Kidney epithelial cell (primary cell): ENCODE measurements at regions not wholly inside any gene's neighbourhood (a gene's known extent, or its start where the extent isn't known, plus 50 kb on each side); places are given as distances from the start of the nearest gene placed in this dataset.

Source experiments
- DNase-seq: peaks from one replicate; pipeline ENCODE4 v3.0.0-alpha.2; 2010; ENCODE audit warnings: low read depth
- H3K27me3 ChIP-seq: 2 replicates; pipeline ENCODE4 v1.6.0; 2011; ENCODE audit warnings: low read length; ENCODE audit not compliant: control insufficient read depth, insufficient read depth
- H3K36me3 ChIP-seq: 2 replicates; pipeline ENCODE4 v1.5.1; 2011; ENCODE audit warnings: low read length; ENCODE audit not compliant: control insufficient read depth, insufficient read depth
- H3K4me3 ChIP-seq: 2 replicates; pipeline ENCODE4 v1.5.1; 2011; ENCODE audit warnings: low read depth, mild to moderate bottlenecking, control low read depth, low read length
- TF ChIP-seq, protein P1 (sequence below): IDR thresholded peaks from 2 replicates; pipeline ENCODE4 v1.5.1; 2011; ENCODE audit warnings: mild to moderate bottlenecking, moderate library complexity, low read length, control low read depth, inconsistent platforms; ENCODE audit not compliant: insufficient read depth, poor library complexity, severe bottlenecking

DNA sequence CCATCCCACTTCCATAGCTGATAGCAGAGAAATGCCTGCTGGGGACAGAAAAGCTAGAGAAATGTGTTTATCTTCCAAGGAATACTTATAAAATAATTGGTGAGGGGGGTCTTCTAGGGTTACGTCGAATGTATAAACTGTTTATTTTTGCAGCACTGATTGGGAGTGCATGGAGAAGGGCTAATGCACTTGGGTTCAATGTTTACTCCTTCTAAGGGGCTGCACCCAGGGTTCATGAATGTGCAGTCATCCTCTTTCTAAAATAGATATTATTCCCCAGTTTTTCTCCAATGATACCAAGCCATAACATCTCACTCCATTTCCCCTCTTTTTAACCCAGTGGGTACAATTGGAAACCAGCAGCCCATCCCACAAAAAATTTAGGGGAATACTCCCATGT is 336.9 kb downstream of the ETS1 start:
- no peaks in the 10 kb centered on the region for H3K36me3 ChIP-seq

DNA sequence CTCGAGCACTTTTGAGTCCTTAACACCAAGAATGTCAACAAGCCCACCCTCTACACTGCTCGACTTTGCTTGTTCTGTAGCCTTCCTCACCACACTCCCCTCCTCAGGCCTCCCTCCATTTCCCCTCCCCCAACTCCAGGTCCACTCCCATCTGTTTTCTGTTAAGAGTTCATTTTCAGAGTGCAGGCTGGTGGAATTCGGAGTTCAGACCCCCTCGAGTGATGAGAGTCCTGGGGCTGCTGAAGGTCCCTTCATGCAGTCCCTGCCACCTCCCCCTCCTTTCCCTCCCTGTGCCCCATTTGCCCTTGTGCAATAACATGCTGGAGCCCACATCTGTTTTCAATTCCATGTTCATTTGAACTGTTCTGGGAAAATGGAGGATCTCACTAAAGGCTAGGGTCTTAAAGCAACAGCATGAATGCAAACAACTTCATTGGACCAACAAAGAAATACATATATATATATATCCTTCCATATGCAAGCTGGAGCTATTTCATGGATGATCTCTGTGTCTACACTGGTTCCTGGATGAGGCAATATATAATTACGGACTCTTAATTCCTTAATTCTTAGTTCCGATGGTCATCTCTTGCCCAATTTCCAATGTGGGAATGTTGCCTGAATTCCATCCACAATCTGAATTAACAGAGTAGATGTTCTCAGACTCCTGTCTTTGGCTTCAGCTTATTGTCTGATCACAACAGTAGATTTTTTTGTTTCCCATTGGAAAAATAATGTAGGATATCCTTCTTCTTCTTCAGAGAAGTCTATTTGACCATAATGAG is 340.4 kb downstream of the ETS1 start:
- no peak for DNase-seq
- Histone ChIP-seq H3K27me3 (no peaks in the 10 kb centered on the region), H3K36me3 (no peaks in the 10 kb centered on the region), H3K4me3 (no peak overlapping the region)
- TF ChIP-seq, protein P1, sequence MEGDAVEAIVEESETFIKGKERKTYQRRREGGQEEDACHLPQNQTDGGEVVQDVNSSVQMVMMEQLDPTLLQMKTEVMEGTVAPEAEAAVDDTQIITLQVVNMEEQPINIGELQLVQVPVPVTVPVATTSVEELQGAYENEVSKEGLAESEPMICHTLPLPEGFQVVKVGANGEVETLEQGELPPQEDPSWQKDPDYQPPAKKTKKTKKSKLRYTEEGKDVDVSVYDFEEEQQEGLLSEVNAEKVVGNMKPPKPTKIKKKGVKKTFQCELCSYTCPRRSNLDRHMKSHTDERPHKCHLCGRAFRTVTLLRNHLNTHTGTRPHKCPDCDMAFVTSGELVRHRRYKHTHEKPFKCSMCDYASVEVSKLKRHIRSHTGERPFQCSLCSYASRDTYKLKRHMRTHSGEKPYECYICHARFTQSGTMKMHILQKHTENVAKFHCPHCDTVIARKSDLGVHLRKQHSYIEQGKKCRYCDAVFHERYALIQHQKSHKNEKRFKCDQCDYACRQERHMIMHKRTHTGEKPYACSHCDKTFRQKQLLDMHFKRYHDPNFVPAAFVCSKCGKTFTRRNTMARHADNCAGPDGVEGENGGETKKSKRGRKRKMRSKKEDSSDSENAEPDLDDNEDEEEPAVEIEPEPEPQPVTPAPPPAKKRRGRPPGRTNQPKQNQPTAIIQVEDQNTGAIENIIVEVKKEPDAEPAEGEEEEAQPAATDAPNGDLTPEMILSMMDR = no peak

More for the DNA sequence above, 336.9 kb downstream of the ETS1 start:
- no peak for DNase-seq
- TF ChIP-seq, protein P1 = no peak
- Histone ChIP-seq H3K27me3 (no peaks in the 10 kb centered on the region), H3K4me3 (no peak overlapping the region)

DNA sequence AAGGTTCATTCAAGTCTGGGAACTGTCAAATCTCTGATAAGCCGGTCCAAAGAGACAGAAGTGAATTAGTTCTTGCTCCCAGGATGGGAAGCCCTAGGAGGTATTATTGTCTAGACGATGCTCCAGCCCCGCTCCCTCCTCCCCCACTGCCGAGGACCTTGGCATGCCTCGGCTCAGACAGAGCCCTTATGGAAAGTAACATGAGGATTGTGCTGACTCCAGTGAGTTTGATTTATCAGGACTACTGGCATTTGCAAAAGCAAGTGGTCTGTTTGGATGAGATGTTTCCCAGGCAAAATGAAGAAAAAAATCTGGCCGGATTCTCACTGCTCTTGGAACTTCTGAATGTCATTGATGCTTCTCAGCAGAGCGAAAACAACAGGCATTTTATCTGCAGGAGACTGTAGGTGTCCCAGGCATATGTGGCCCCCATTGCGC is 341.0 kb downstream of the ETS1 start:
- H3K27me3 ChIP-seq = no peaks in the 10 kb centered on the region
- DNase-seq = no peak
- H3K4me3 ChIP-seq = no peak overlapping the region
- TF ChIP-seq, protein P1 = no peak
- no peaks in the 10 kb centered on the region for H3K36me3 ChIP-seq

DNA sequence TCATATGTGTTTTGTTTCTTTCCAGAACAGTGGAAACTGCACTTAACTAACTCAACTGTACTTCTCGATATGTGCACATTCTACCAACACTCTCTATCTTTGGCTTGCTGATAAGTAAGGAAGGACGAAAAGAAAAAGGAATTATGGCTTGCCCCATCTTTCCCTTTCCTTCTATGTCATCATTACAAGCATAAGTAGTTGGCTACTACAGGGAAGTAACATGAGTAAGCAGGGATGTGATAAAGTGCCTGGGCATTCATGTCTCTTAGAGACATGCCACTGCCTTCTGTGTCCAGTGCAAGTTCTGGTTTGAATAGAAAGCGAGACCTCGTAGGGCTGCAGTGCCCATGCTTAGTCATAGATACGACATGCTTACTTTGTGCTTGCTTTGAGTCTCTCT is 342.5 kb downstream of the ETS1 start:
- TF ChIP-seq, protein P1 = no peak

DNA sequence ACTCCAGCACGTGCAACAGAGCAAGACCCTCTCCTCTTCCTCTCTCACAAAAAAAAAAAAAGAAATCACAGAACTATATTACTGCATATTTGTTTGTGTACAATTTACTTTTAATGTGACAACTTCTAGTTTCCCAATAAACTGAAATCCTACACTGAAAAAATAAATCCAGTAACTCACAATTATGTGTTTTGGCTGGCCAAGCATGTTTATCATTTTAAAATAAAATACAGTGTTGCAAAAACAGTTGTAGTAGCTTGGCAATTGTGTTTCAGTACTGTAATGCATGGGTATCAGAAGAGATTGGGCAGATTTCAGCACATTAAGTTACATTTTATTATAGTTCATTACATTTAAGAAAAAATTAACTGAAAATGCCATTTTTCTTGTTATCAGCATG is 344.9 kb downstream of the ETS1 start:
- H3K36me3 ChIP-seq = no peaks in the 10 kb centered on the region
- no peaks in the 10 kb centered on the region for H3K27me3 ChIP-seq
- TF ChIP-seq, protein P1 = no peak
- no peak for DNase-seq
- no peak overlapping the region for H3K4me3 ChIP-seq

More for the DNA sequence above, 342.5 kb downstream of the ETS1 start:
- H3K36me3 ChIP-seq = no peaks in the 10 kb centered on the region
- no peaks in the 10 kb centered on the region for H3K27me3 ChIP-seq
- no peak for DNase-seq
- H3K4me3 ChIP-seq = no peak overlapping the region

DNA sequence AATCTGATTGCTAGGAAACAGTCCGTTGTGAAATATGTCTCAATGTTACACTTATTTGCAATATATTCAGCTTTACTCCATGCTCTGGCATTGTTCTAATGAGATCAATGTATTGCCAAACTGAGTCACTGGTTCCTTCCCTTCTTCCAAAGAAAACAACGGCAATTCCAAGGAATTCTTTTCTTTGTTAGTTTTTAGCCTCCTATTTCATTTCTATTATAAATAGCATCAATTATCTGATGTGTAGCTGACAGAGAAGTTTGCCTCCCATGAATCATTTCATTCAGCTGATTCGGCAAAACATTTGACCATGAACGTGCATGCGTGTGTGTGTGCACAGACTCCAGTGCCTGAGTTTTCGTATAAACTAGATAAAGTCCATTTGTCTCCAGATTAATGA is 346.8 kb downstream of the ETS1 start:
- no peak for DNase-seq

More for the DNA sequence above, 346.8 kb downstream of the ETS1 start:
- TF ChIP-seq, protein P1 = no peak
- no peaks in the 10 kb centered on the region for H3K27me3 ChIP-seq
- H3K36me3 ChIP-seq = no peaks in the 10 kb centered on the region
- no peak overlapping the region for H3K4me3 ChIP-seq
